Mesendoderm (in vitro differentiated cells): ENCODE measurements at regions not wholly inside any gene's neighbourhood (a gene's known extent, or its start where the extent isn't known, plus 50 kb on each side); places are given as distances from the start of the nearest gene placed in this dataset.
A peak's percentile ranks its signal among the peaks of the same experiment; 100 is the strongest.

ENCODE experiments used
- DNase-seq: peaks from one replicate; pipeline ENCODE4 v3.0.0; 2013
- H2AK5ac ChIP-seq: 2 replicates; pipeline ENCODE4 v1.6.1; 2013; ENCODE audit warnings: low read length, inconsistent platforms
- H2BK120ac ChIP-seq: 2 replicates; pipeline ENCODE4 v1.6.1; 2013; ENCODE audit warnings: low read depth, mild to moderate bottlenecking, low read length, moderate library complexity, mixed read lengths
- H2BK15ac ChIP-seq: replicated peaks from 2 replicates; pipeline ENCODE4 v1.6.1; 2013; ENCODE audit warnings: low read depth, mild to moderate bottlenecking, moderate library complexity
- H2BK5ac ChIP-seq: 2 replicates; pipeline ENCODE4 v1.6.1; 2013; ENCODE audit warnings: low read length, inconsistent platforms
- H3K18ac ChIP-seq: 2 replicates; pipeline ENCODE4 v1.6.1; 2013; ENCODE audit warnings: mild to moderate bottlenecking, low read length, mixed read lengths
- H3K23ac ChIP-seq: one replicate; pipeline ENCODE4 v1.6.1; 2013; ENCODE audit warnings: low read length
- H3K27ac ChIP-seq: 2 replicates; pipeline ENCODE4 v1.5.1; 2013; ENCODE audit warnings: low read depth, mild to moderate bottlenecking, inconsistent platforms, low read length, moderate library complexity
- H3K27me3 ChIP-seq: 2 replicates; pipeline ENCODE4 v1.6.1; 2013; ENCODE audit warnings: low read length, control low read depth, mild to moderate bottlenecking, inconsistent platforms; ENCODE audit not compliant: insufficient read depth, poor library complexity
- H3K36me3 ChIP-seq: 2 replicates; pipeline ENCODE4 v1.6.1; 2013; ENCODE audit warnings: low read length, inconsistent platforms; ENCODE audit not compliant: control insufficient read depth, insufficient read depth
- H3K4ac ChIP-seq: one replicate; pipeline ENCODE4 v1.6.1; 2013; ENCODE audit warnings: low read depth, mild to moderate bottlenecking, low read length, moderate library complexity
- H3K4me1 ChIP-seq: 2 replicates; pipeline ENCODE4 v1.6.1; 2013; ENCODE audit warnings: low read depth, low read length, inconsistent platforms; ENCODE audit not compliant: control insufficient read depth
- H3K4me2 ChIP-seq: 2 replicates; pipeline ENCODE4 v1.6.1; 2013; ENCODE audit warnings: low read length
- H3K4me3 ChIP-seq: 2 replicates; pipeline ENCODE4 v1.5.1; 2013; ENCODE audit warnings: mild to moderate bottlenecking, low read length
- H3K56ac ChIP-seq: one replicate; pipeline ENCODE4 v1.6.1; 2013; ENCODE audit warnings: low read length
- H3K79me1 ChIP-seq: 2 replicates; pipeline ENCODE4 v1.6.1; 2013; ENCODE audit warnings: low read length, inconsistent platforms
- H3K79me2 ChIP-seq: 2 replicates; pipeline ENCODE4 v1.6.1; 2013; ENCODE audit warnings: mild to moderate bottlenecking, low read length; ENCODE audit not compliant: control insufficient read depth, insufficient read depth
- H3K9ac ChIP-seq: 2 replicates; pipeline ENCODE4 v1.6.1; 2013; ENCODE audit warnings: low read length, inconsistent platforms
- H4K5ac ChIP-seq: one replicate; pipeline ENCODE4 v1.6.1; 2013; ENCODE audit warnings: low read length
- H4K8ac ChIP-seq: one replicate; pipeline ENCODE4 v1.6.1; 2013; ENCODE audit warnings: low read depth, mild to moderate bottlenecking, control low read depth, low read length, moderate library complexity
- WGBS: extraction: QIAGEN DNeasy Blood & Tissue Kit; methylation state at CpG from one replicate; pipeline ENCODE4 v1.1.7; 2013; ENCODE audit warnings: low lambda C conversion rate, missing lambda C conversion rate; ENCODE audit not compliant: insufficient coverage; ENCODE audit errors: extremely low coverage; 5-methylcytosine and 5-hydroxymethylcytosine counted together

- Histone ChIP-seq H3K4me2 (no peak overlapping the region), H3K23ac (no peak overlapping the region), H3K79me1 (no peaks in the 10 kb centered on the region), H2BK15ac (no peak overlapping the region), H3K18ac (no peak overlapping the region), H3K79me2 (no peaks in the 10 kb centered on the region), H3K56ac (no peak overlapping the region), H4K8ac (no peak overlapping the region), H2AK5ac (no peak overlapping the region), H3K9ac (no peak overlapping the region), H3K36me3 (no peaks in the 10 kb centered on the region), H3K4ac (no peak overlapping the region), H4K5ac (no peak overlapping the region), H3K27ac (no peak overlapping the region), H3K27me3 (no peaks in the 10 kb centered on the region), H2BK120ac (no peak overlapping the region), H3K4me3 (no peak overlapping the region), H2BK5ac (no peak overlapping the region), H3K4me1 (no peaks in the 10 kb centered on the region)
- WGBS, result no CpG with 5 or more reads among the region's 3 CpGs
- DNase-seq, result no peak
Observed at GRCh38 chr2:122884889-122885288, 1129.4 kb downstream of the TSN start.

DNA sequence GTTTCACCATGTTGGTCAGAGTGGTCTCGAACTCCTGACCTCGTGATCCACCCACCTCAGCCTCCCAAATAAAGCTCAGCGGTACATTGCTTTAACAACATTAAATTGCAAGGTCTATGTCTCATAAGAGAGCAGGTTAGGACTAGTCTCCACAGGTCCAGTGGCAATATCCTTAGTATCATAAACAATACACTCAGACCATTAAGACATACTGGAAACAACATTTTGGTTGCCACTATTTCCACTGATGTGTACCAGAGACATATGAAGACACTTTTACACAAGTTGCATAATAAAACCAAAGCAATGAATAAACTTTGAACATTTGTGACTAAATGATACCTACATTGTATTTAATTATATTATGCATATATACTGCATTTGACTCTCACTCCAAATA is 1130.0 kb downstream of the TSN start:
- Histone ChIP-seq H3K27me3 (no peaks in the 10 kb centered on the region), H2BK120ac (no peak overlapping the region), H2BK5ac (no peak overlapping the region), H3K4ac (no peak overlapping the region), H3K18ac (no peak overlapping the region), H3K23ac (no peak overlapping the region), H3K9ac (no peak overlapping the region), H3K79me1 (no peaks in the 10 kb centered on the region), H3K79me2 (no peaks in the 10 kb centered on the region), H3K4me3 (no peak overlapping the region), H4K8ac (no peak overlapping the region), H2BK15ac (no peak overlapping the region), H3K4me2 (no peak overlapping the region), H3K36me3 (no peaks in the 10 kb centered on the region), H4K5ac (no peak overlapping the region), H3K4me1 (no peaks in the 10 kb centered on the region), H3K56ac (no peak overlapping the region), H3K27ac (no peak overlapping the region), H2AK5ac (no peak overlapping the region)
- DNase-seq, result no peak
- no CpG with 5 or more reads among the region's 3 CpGs for WGBS

GRCh38 chr2:122886479-122887145 is 1131.2 kb downstream of the TSN start:
- H2BK15ac ChIP-seq, result no peak overlapping the region
- no peak overlapping the region for H3K27ac ChIP-seq
- no peaks in the 10 kb centered on the region for H3K79me2 ChIP-seq
- H3K36me3 ChIP-seq, result no peaks in the 10 kb centered on the region
- WGBS, result no CpG with 5 or more reads among the region's 10 CpGs
- no peaks in the 10 kb centered on the region for H3K4me1 ChIP-seq
- peak; percentile 31 for DNase-seq
- H3K18ac ChIP-seq, result no peak overlapping the region
- no peaks in the 10 kb centered on the region for H3K27me3 ChIP-seq
- H4K8ac ChIP-seq, result no peak overlapping the region
- H4K5ac ChIP-seq, result no peak overlapping the region
- no peaks in the 10 kb centered on the region for H3K79me1 ChIP-seq
- H3K4ac ChIP-seq, result no peak overlapping the region
- no peak overlapping the region for H2AK5ac ChIP-seq
- no peak overlapping the region for H2BK5ac ChIP-seq
- H3K23ac ChIP-seq, result no peak overlapping the region
- H2BK120ac ChIP-seq, result no peak overlapping the region
- H3K56ac ChIP-seq, result no peak overlapping the region
- H3K4me3 ChIP-seq, result no peak overlapping the region
- no peak overlapping the region for H3K9ac ChIP-seq
- H3K4me2 ChIP-seq, result no peak overlapping the region

DNA sequence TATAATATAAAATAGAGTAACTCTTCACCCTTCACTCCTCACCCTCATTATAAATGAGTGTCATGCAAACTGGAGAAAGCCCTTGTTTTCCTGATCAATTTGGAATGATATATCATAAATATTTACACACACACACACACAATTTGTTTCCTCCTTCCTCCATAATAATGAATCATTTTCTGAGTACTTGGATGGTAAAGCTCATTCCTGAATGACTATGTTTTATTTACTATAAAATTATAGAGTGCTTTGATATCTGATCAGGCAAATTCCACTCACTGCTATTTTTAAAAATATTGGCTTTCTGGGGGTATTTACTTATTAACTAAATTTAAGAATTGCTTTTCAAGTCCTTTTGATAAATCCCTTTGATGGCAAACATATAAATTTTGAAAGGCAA is 1125.5 kb upstream of the CNTNAP5 start:
- Histone ChIP-seq H2BK15ac (no peak overlapping the region), H3K27me3 (no peaks in the 10 kb centered on the region), H3K79me1 (no peaks in the 10 kb centered on the region), H3K9ac (no peak overlapping the region), H4K8ac (no peak overlapping the region), H3K18ac (no peak overlapping the region), H3K56ac (no peak overlapping the region), H3K4me2 (no peak overlapping the region), H2BK5ac (no peak overlapping the region), H3K23ac (no peak overlapping the region), H2BK120ac (no peak overlapping the region), H4K5ac (no peak overlapping the region), H2AK5ac (no peak overlapping the region), H3K4me3 (no peak overlapping the region), H3K4ac (no peak overlapping the region), H3K27ac (no peak overlapping the region), H3K36me3 (no peaks in the 10 kb centered on the region), H3K79me2 (no peaks in the 10 kb centered on the region), H3K4me1 (no peaks in the 10 kb centered on the region)
- DNase-seq, result no peak

GRCh38 chr2:122905431-122905830 is 1119.7 kb upstream of the CNTNAP5 start:
- DNase-seq, result no peak
- H4K8ac ChIP-seq, result no peak overlapping the region
- no peaks in the 10 kb centered on the region for H3K79me2 ChIP-seq
- no peaks in the 10 kb centered on the region for H3K27me3 ChIP-seq
- H3K4me2 ChIP-seq, result no peak overlapping the region
- no peak overlapping the region for H2BK15ac ChIP-seq
- H3K9ac ChIP-seq, result no peak overlapping the region
- WGBS, result no CpG with 5 or more reads among the region's 4 CpGs
- H3K79me1 ChIP-seq, result no peaks in the 10 kb centered on the region
- H2BK120ac ChIP-seq, result no peak overlapping the region
- H3K4ac ChIP-seq, result no peak overlapping the region
- H3K4me3 ChIP-seq, result no peak overlapping the region
- no peak overlapping the region for H3K18ac ChIP-seq
- H3K23ac ChIP-seq, result no peak overlapping the region
- no peak overlapping the region for H4K5ac ChIP-seq
- no peak overlapping the region for H2AK5ac ChIP-seq
- no peaks in the 10 kb centered on the region for H3K36me3 ChIP-seq
- no peaks in the 10 kb centered on the region for H3K4me1 ChIP-seq
- no peak overlapping the region for H3K56ac ChIP-seq
- no peak overlapping the region for H2BK5ac ChIP-seq
- H3K27ac ChIP-seq, result no peak overlapping the region

DNA sequence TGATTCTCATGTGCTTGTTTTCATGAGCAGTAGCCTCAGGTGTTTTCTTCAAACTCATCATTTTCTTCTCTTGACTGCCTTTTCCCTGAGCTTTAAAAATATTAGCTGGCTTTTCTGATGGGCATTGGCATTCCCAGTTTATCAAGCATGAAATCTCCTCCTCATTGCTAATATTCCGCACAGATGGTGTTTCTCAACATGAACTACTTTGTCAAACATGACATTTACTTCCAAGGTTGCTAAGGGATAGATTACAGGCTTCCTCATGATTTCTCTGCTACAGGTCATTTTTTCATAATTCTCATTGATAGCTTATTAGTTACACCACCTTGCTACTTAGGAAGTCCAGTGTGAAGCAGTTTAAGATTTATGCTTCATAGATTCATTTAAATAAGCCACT is 1116.9 kb upstream of the CNTNAP5 start:
- Histone ChIP-seq H3K27me3 (no peaks in the 10 kb centered on the region), H2AK5ac (no peak overlapping the region), H3K4me1 (no peaks in the 10 kb centered on the region), H4K8ac (no peak overlapping the region), H3K23ac (no peak overlapping the region), H3K4me2 (no peak overlapping the region), H2BK120ac (no peak overlapping the region), H3K27ac (no peak overlapping the region), H3K4me3 (no peak overlapping the region), H2BK5ac (no peak overlapping the region), H2BK15ac (no peak overlapping the region), H4K5ac (no peak overlapping the region), H3K56ac (no peak overlapping the region), H3K9ac (no peak overlapping the region), H3K18ac (no peak overlapping the region), H3K36me3 (no peaks in the 10 kb centered on the region), H3K79me1 (no peaks in the 10 kb centered on the region), H3K79me2 (no peaks in the 10 kb centered on the region), H3K4ac (no peak overlapping the region)
- no peak for DNase-seq
- no CpG with 5 or more reads among the region's 1 CpG for WGBS
